ENCODE measurements at regions not wholly inside any gene's neighbourhood (a gene's known extent, or its start where the extent isn't known, plus 50 kb on each side); places are given as distances from the start of the nearest gene placed in this dataset.

- no peak overlapping the region; the same call in 1 of the 2 replicates for H3K4me2 ChIP-seq
- Mint-ChIP-seq H3K4me3 (no peak overlapping the region; the same call in 2 of the 3 replicates), H3K36me3 (ENCODE audit: low read depth) (no peaks in the 10 kb centered on the region), H3K4me1 (peaks cover 75% of the 10 kb centered on the region), H3K9me3 (no peaks in the 10 kb centered on the region), H3K27me3 (ENCODE audit: insufficient read depth, low read depth, poor library complexity) (peaks cover 6% of the 10 kb centered on the region), H3K27ac (peak overlapping the region; percentile 87)
- no peaks in the 10 kb centered on the region for H4K20me1 ChIP-seq (replicated peaks; ENCODE audit: insufficient read depth)
- H2AFZ ChIP-seq, result no peak overlapping the region
- no peaks in the 10 kb centered on the region for H3F3A ChIP-seq (replicated peaks; ENCODE audit: low read depth)
- H3K9me2 ChIP-seq (ENCODE audit: insufficient read depth), result no peaks in the 10 kb centered on the region
- no peak overlapping the region for H3K4me3 ChIP-seq
- no peaks in the 10 kb centered on the region for H3K36me3 ChIP-seq (ENCODE audit: insufficient read depth)
- H3K4me1 ChIP-seq (ENCODE audit: insufficient read depth), result peaks cover 79% of the 10 kb centered on the region
- peak overlapping the region; percentile 75 for H3K27ac ChIP-seq (ENCODE audit: low read depth)
- peak; percentile 37 for DNase-seq (ENCODE audit: low spot score)
- no peak for TF ChIP-seq ZNF331 (CRISPR knock-in tag; IDR thresholded peaks at IDR 0.05; ENCODE audit: low read depth)
- H3K27me3 ChIP-seq (ENCODE audit: insufficient read depth), result no peaks in the 10 kb centered on the region
- ATAC-seq, result peak; percentile 34
- peaks cover 93% of the 10 kb centered on the region for H3K79me2 ChIP-seq (replicated peaks; ENCODE audit: insufficient read depth)
Observed at GRCh38 chr6:56751604-56752003, 108.9 kb upstream of the DST start.

- no peaks in the 10 kb centered on the region for H3K36me3 ChIP-seq (ENCODE audit: insufficient read depth)
- Mint-ChIP-seq H3K36me3 (ENCODE audit: low read depth) (no peaks in the 10 kb centered on the region), H3K4me1 (peaks cover 75% of the 10 kb centered on the region), H3K9me3 (no peaks in the 10 kb centered on the region), H3K27ac (peak overlapping the region; percentile 75), H3K27me3 (ENCODE audit: insufficient read depth, low read depth, poor library complexity) (peaks cover 6% of the 10 kb centered on the region), H3K4me3 (no peak overlapping the region)
- H3F3A ChIP-seq (replicated peaks; ENCODE audit: low read depth), result no peaks in the 10 kb centered on the region
- no peaks in the 10 kb centered on the region for H3K27me3 ChIP-seq (ENCODE audit: insufficient read depth)
- DNase-seq (ENCODE audit: low spot score) (no peak), ATAC-seq (no peak)
- H2AFZ ChIP-seq, result no peak overlapping the region
- no peaks in the 10 kb centered on the region for H4K20me1 ChIP-seq (replicated peaks; ENCODE audit: insufficient read depth)
- peak overlapping the region; percentile 44; the same call in 1 of the 2 replicates for H3K4me2 ChIP-seq
- H3K79me2 ChIP-seq (replicated peaks; ENCODE audit: insufficient read depth), result peaks cover 93% of the 10 kb centered on the region
- H3K4me3 ChIP-seq, result no peak overlapping the region
- TF ChIP-seq STAT1 (IDR thresholded peaks at IDR 0.05; ENCODE audit: unreplicated experiment), result no peak
- no peak for TF ChIP-seq ZNF462 (CRISPR knock-in tag; IDR thresholded peaks at IDR 0.05)
- no peak for TF ChIP-seq JUNB (IDR thresholded peaks at IDR 0.05; ENCODE audit: unreplicated experiment)
- no peak for TF ChIP-seq ZNF114 (CRISPR knock-in tag; IDR thresholded peaks at IDR 0.05)
- TF ChIP-seq CTCF (conservative IDR thresholded peaks at IDR 0.05; ENCODE audit: low read depth in 2 of 2), result no peak
- no peak for TF ChIP-seq ETS1 (IDR thresholded peaks at IDR 0.05)
- TF ChIP-seq NANOG (IDR thresholded peaks at IDR 0.05; ENCODE audit: borderline replicate concordance), result no peak
- TF ChIP-seq POLR2AphosphoS5 (IDR thresholded peaks at IDR 0.05; ENCODE audit: low read depth), result no peak
- TF ChIP-seq ZNF331 (CRISPR knock-in tag; IDR thresholded peaks at IDR 0.05; ENCODE audit: low read depth), result no peak
- no peak for TF ChIP-seq EZH2 (IDR thresholded peaks at IDR 0.05; ENCODE audit: low read depth, unreplicated experiment)
- H3K9me2 ChIP-seq (ENCODE audit: insufficient read depth), result no peaks in the 10 kb centered on the region
- peak overlapping the region; percentile 5; the same call in 1 of the 2 replicates for H3K27ac ChIP-seq (ENCODE audit: low read depth)
- H3K4me1 ChIP-seq (ENCODE audit: insufficient read depth), result peaks cover 77% of the 10 kb centered on the region
Observed at GRCh38 chr6:56750686-56751085, 108.0 kb upstream of the DST start.

Measured in GM23338 (cell line).